ENCODE measurements at regions not wholly inside any gene's neighbourhood (a gene's known extent, or its start where the extent isn't known, plus 50 kb on each side); places are given as distances from the start of the nearest gene placed in this dataset.

DNA sequence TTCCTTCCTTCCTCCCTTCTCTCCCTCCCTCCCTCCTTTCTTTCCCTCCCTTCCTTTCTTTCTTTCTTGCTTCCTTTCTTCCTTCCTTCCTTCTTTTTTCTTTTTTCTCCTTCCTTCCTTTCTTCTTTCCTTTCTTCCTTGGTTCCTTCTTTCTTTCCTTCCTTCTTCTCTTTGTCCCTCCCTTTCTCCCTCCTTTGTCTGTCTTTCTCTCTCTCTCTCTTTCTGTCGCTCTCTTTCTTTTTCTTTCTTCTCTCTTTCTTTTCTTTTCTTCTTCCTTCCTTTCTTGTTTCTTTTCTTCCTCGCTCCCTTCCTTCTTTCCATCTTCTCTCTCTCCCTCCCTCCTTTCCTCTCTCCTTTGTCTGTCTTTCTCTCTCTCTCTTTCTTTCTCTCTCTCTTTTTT, 601.9 kb upstream of the JAG1 start:
- no peaks in the 10 kb centered on the region for H3K36me3 ChIP-seq (ENCODE audit: low read depth)
- DNase-seq (no peak), ATAC-seq (no peak)
- TF ChIP-seq, protein P1, sequence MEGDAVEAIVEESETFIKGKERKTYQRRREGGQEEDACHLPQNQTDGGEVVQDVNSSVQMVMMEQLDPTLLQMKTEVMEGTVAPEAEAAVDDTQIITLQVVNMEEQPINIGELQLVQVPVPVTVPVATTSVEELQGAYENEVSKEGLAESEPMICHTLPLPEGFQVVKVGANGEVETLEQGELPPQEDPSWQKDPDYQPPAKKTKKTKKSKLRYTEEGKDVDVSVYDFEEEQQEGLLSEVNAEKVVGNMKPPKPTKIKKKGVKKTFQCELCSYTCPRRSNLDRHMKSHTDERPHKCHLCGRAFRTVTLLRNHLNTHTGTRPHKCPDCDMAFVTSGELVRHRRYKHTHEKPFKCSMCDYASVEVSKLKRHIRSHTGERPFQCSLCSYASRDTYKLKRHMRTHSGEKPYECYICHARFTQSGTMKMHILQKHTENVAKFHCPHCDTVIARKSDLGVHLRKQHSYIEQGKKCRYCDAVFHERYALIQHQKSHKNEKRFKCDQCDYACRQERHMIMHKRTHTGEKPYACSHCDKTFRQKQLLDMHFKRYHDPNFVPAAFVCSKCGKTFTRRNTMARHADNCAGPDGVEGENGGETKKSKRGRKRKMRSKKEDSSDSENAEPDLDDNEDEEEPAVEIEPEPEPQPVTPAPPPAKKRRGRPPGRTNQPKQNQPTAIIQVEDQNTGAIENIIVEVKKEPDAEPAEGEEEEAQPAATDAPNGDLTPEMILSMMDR (IDR thresholded peaks at IDR 0.05) = no peak
- H3K4me1 ChIP-seq (ENCODE audit: low read depth) = no peaks in the 10 kb centered on the region
- H3K4me3 ChIP-seq = no peak overlapping the region
- no peaks in the 10 kb centered on the region for H3K9me3 ChIP-seq
- intact Hi-C loops (cut with DNase I, micrococcal nuclease) = no loop called here

DNA sequence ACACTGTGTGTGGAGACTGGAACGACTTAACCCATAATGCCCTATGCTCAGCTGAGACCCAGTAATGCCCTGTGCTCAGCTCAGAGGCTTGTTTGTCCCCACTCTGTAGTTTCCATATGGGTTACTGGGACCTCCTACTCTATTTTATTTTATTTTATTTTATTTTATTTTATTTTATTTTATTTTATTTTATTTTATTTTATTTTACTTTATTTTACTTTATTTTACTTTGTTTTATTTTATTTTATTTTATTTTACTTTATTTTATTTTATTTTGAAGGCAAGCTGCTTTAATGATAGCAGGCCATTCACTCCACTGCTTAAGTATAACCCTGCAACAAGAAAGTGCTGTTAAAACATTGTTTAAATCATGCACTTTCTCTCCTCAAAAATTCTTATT, 603.4 kb upstream of the JAG1 start:
- H3K9me3 ChIP-seq = no peaks in the 10 kb centered on the region
- H3K4me1 ChIP-seq (ENCODE audit: low read depth) = no peaks in the 10 kb centered on the region
- no peaks in the 10 kb centered on the region for H3K36me3 ChIP-seq (ENCODE audit: low read depth)
- H3K4me3 ChIP-seq = no peak overlapping the region
- intact Hi-C loops (cut with DNase I, micrococcal nuclease) = no loop called here
- TF ChIP-seq, protein P1 (IDR thresholded peaks at IDR 0.05) = no peak
- DNase-seq = no peak
- ATAC-seq = no peak

GRCh38 chr20:11277858-11278257, 604.1 kb upstream of the JAG1 start:
- TF ChIP-seq, protein P1 (IDR thresholded peaks at IDR 0.05) = no peak
- H3K36me3 ChIP-seq (ENCODE audit: low read depth) = no peaks in the 10 kb centered on the region
- DNase-seq (no peak), ATAC-seq (no peak)
- no peaks in the 10 kb centered on the region for H3K4me1 ChIP-seq (ENCODE audit: low read depth)
- intact Hi-C loops (cut with DNase I, micrococcal nuclease) = no loop called here
- H3K4me3 ChIP-seq = no peak overlapping the region
- H3K9me3 ChIP-seq = no peaks in the 10 kb centered on the region

- TF ChIP-seq, protein P1 (IDR thresholded peaks at IDR 0.05) = no peak
- intact Hi-C loops (cut with DNase I, micrococcal nuclease) = no loop called here
- no peak for DNase-seq
Observed at GRCh38 chr20:11278461-11278860, 604.7 kb upstream of the JAG1 start.

DNA sequence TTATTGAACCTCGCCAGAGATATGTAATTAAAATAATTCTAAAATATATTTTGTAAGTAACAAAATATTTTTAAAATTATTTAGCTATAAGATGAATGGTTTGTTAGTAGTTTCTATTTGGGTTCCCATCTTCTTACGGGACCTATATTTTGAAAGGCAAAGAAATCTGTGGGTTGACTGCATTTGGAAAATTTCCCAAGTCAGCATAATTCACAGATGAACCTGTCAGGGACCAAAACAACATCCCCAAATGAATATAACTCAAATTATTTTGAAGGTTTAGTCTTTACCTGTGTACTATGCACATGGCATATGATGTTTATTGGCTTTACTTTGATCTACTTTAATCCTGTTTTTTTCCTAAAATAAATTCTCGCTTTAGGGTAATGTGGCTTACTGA, 607.4 kb upstream of the JAG1 start:
- no peak for DNase-seq
- TF ChIP-seq, protein P1 (IDR thresholded peaks at IDR 0.05) = no peak
- Histone ChIP-seq H3K9me3 (no peaks in the 10 kb centered on the region), H3K4me3 (no peak overlapping the region), H3K36me3 (ENCODE audit: low read depth) (no peaks in the 10 kb centered on the region), H3K4me1 (ENCODE audit: low read depth) (no peaks in the 10 kb centered on the region)
- intact Hi-C loops (cut with DNase I, micrococcal nuclease) = no loop called here
- ATAC-seq = no peak

More at GRCh38 chr20:11278461-11278860, 604.7 kb upstream of the JAG1 start:
- Histone ChIP-seq H3K4me1 (ENCODE audit: low read depth) (no peaks in the 10 kb centered on the region), H3K36me3 (ENCODE audit: low read depth) (no peaks in the 10 kb centered on the region), H3K4me3 (no peak overlapping the region), H3K9me3 (no peaks in the 10 kb centered on the region)
- ATAC-seq = no peak

- no peak for ATAC-seq
- H3K4me1 ChIP-seq (ENCODE audit: low read depth) = no peaks in the 10 kb centered on the region
- no peak overlapping the region for H3K4me3 ChIP-seq
- H3K9me3 ChIP-seq = no peaks in the 10 kb centered on the region
- no peak for DNase-seq
- H3K36me3 ChIP-seq (ENCODE audit: low read depth) = no peaks in the 10 kb centered on the region
- intact Hi-C loops (cut with DNase I, micrococcal nuclease) = no loop called here
- TF ChIP-seq, protein P1 (IDR thresholded peaks at IDR 0.05) = no peak
Observed at GRCh38 chr20:11281768-11282167, 608.0 kb upstream of the JAG1 start.

Data from mucosa of descending colon (tissue), 3 donors.